Neural cell (in vitro differentiated cells): ENCODE measurements at regions not wholly inside any gene's neighbourhood (a gene's known extent, or its start where the extent isn't known, plus 50 kb on each side); places are given as distances from the start of the nearest gene placed in this dataset.

Experiments
- H2AFZ ChIP-seq: fragments of 200-600, 300-800 bp; sonication (generic), shearing (Covaris generic); 2 replicates; pipeline ENCODE4 v1.6.0; 2014; ENCODE audit warnings: low read depth, mild to moderate bottlenecking, antibody characterized with exemption, low read length, moderate library complexity
- H3F3A ChIP-seq: fragments of 200-600 bp; shearing (Covaris generic); 2 replicates; pipeline ENCODE4 v1.6.1; 2016; ENCODE audit warnings: mild to moderate bottlenecking, moderate library complexity, mixed read lengths, antibody characterized with exemption, low read length; ENCODE audit not compliant: insufficient read depth, poor library complexity, severe bottlenecking
- H3K27ac ChIP-seq: fragments of 200-600, 300-800 bp; sonication (generic), shearing (Covaris generic); 2 replicates; pipeline ENCODE4 v1.5.1; 2014; ENCODE audit warnings: mild to moderate bottlenecking, low read length, moderate library complexity
- H3K27me3 ChIP-seq: fragments of 300-800, 200-600 bp; sonication (generic), shearing (Covaris generic); 2 replicates; pipeline ENCODE4 v1.6.0; 2014; ENCODE audit warnings: mild to moderate bottlenecking, low read depth, low read length, moderate library complexity; ENCODE audit not compliant: insufficient read depth
- H3K36me3 ChIP-seq: fragments of 300-800, 200-600 bp; sonication (generic), shearing (Covaris generic); 2 replicates; pipeline ENCODE4 v1.5.1; 2014; ENCODE audit warnings: mild to moderate bottlenecking, antibody characterized with exemption, low read length, moderate library complexity; ENCODE audit not compliant: insufficient read depth
- H3K4me2 ChIP-seq: fragments of 300-800, 200-600 bp; sonication (generic), shearing (Covaris generic); 2 replicates; pipeline ENCODE4 v1.6.0; 2014; ENCODE audit warnings: mild to moderate bottlenecking, low read length
- H3K4me3 ChIP-seq: fragments of 300-800, 200-600 bp; sonication (generic), shearing (Covaris generic); 2 replicates; pipeline ENCODE4 v1.5.1; 2014; ENCODE audit warnings: mild to moderate bottlenecking, low read length, moderate library complexity
- H3K79me2 ChIP-seq: fragments of 200-600 bp; shearing (Covaris generic); replicated peaks from 2 replicates; pipeline ENCODE4 v1.6.0; 2014; ENCODE audit warnings: mild to moderate bottlenecking, low read length, moderate library complexity; ENCODE audit not compliant: insufficient read depth
- H3K9ac ChIP-seq: fragments of 300-800, 200-600 bp; sonication (generic), shearing (Covaris generic); 2 replicates; pipeline ENCODE4 v1.6.1; 2016; ENCODE audit warnings: mild to moderate bottlenecking, low read length, mixed read lengths
- H3K9me2 ChIP-seq: fragments of 200-600 bp; shearing (Covaris generic); 2 replicates; pipeline ENCODE4 v1.6.1; 2016; ENCODE audit warnings: mild to moderate bottlenecking, low read length, mixed read lengths; ENCODE audit not compliant: insufficient read depth
- H3K9me3 ChIP-seq: fragments of 200-600, 300-800 bp; sonication (generic), shearing (Covaris generic); 2 replicates; pipeline ENCODE4 v1.6.1; 2016; ENCODE audit warnings: mild to moderate bottlenecking, mixed run types, low read length, moderate library complexity, mixed read lengths
- H4K20me1 ChIP-seq: fragments of 200-600 bp; shearing (Covaris generic); 2 replicates; pipeline ENCODE4 v1.6.1; 2016; ENCODE audit warnings: mild to moderate bottlenecking, mixed run types; ENCODE audit not compliant: insufficient read depth
- EP300 ChIP-seq: fragments of 450-650 bp; conservative IDR thresholded peaks from 2 replicates; pipeline ENCODE4 v1.6.1; 2014; ENCODE audit warnings: antibody characterized with exemption, mild to moderate bottlenecking, moderate library complexity; ENCODE audit not compliant: poor library complexity, severe bottlenecking
- EZH2 ChIP-seq: fragments of 200-600, 300-800 bp; shearing (Covaris generic), sonication (generic); IDR thresholded peaks from 2 replicates; pipeline ENCODE4 v1.6.1; 2014; ENCODE audit warnings: antibody characterized with exemption, low read length, borderline replicate concordance, mild to moderate bottlenecking; ENCODE audit not compliant: insufficient read depth, poor library complexity, severe bottlenecking
- MXI1 ChIP-seq: fragments of 450-650 bp; conservative IDR thresholded peaks from 2 replicates; pipeline ENCODE4 v1.6.1; 2014; ENCODE audit warnings: antibody characterized with exemption, mild to moderate bottlenecking; ENCODE audit not compliant: poor library complexity, severe bottlenecking
- POLR2AphosphoS5 ChIP-seq: IDR thresholded peaks from 2 replicates; pipeline ENCODE4 v1.6.1; 2012
- RAD21 ChIP-seq: fragments of 450-650 bp; conservative IDR thresholded peaks from 2 replicates; pipeline ENCODE4 v1.6.1; 2014; ENCODE audit warnings: antibody characterized with exemption, mild to moderate bottlenecking, moderate library complexity
- SMC3 ChIP-seq: fragments of 450-650 bp; conservative IDR thresholded peaks from 2 replicates; pipeline ENCODE4 v1.6.1; 2014; ENCODE audit warnings: antibody characterized with exemption, mild to moderate bottlenecking, moderate library complexity; ENCODE audit not compliant: poor library complexity
- TAF1 ChIP-seq: IDR thresholded peaks from 2 replicates; pipeline ENCODE4 v1.6.1; 2012; ENCODE audit warnings: low read depth
- TF ChIP-seq, protein P1 (sequence below): IDR thresholded peaks from 2 replicates; pipeline ENCODE4 v1.6.1; 2012; ENCODE audit warnings: borderline replicate concordance
- TF ChIP-seq, protein P2 (sequence below): fragments of 450-650 bp; IDR thresholded peaks from 2 replicates; pipeline ENCODE4 v1.5.1; 2014; ENCODE audit warnings: antibody characterized with exemption, mild to moderate bottlenecking, moderate library complexity; ENCODE audit not compliant: poor library complexity, severe bottlenecking

DNA sequence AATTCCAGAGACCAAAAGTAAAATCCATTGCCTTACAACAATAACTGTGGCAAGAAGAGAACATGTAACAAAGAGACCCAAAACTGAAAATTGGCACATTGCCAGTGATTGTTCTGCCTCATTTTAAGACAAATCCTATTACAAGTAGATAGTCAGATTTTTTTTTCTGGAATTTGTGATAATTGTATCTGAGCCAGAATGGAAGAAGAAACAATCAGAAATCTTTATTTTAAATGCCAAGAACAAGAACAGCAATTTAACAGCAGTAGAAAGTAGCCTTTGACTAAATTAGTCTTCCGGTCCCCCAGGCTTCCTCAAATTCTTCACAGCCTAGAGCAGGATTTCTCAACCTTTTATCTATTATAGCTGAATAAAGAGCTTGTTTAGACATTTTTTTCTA, 106.7 kb upstream of the PTPN3 start:
- no peak overlapping the region for H2AFZ ChIP-seq
- no peaks in the 10 kb centered on the region for H4K20me1 ChIP-seq
- no peaks in the 10 kb centered on the region for H3K27me3 ChIP-seq
- H3K9me3 ChIP-seq = no peaks in the 10 kb centered on the region
- H3K79me2 ChIP-seq = no peaks in the 10 kb centered on the region
- no peaks in the 10 kb centered on the region for H3F3A ChIP-seq
- TF ChIP-seq POLR2AphosphoS5 = no peak
- no peak for TF ChIP-seq EZH2
- no peak for TF ChIP-seq RAD21
- TF ChIP-seq, protein P1, sequence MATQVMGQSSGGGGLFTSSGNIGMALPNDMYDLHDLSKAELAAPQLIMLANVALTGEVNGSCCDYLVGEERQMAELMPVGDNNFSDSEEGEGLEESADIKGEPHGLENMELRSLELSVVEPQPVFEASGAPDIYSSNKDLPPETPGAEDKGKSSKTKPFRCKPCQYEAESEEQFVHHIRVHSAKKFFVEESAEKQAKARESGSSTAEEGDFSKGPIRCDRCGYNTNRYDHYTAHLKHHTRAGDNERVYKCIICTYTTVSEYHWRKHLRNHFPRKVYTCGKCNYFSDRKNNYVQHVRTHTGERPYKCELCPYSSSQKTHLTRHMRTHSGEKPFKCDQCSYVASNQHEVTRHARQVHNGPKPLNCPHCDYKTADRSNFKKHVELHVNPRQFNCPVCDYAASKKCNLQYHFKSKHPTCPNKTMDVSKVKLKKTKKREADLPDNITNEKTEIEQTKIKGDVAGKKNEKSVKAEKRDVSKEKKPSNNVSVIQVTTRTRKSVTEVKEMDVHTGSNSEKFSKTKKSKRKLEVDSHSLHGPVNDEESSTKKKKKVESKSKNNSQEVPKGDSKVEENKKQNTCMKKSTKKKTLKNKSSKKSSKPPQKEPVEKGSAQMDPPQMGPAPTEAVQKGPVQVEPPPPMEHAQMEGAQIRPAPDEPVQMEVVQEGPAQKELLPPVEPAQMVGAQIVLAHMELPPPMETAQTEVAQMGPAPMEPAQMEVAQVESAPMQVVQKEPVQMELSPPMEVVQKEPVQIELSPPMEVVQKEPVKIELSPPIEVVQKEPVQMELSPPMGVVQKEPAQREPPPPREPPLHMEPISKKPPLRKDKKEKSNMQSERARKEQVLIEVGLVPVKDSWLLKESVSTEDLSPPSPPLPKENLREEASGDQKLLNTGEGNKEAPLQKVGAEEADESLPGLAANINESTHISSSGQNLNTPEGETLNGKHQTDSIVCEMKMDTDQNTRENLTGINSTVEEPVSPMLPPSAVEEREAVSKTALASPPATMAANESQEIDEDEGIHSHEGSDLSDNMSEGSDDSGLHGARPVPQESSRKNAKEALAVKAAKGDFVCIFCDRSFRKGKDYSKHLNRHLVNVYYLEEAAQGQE = no peak
- TF ChIP-seq, protein P2, sequence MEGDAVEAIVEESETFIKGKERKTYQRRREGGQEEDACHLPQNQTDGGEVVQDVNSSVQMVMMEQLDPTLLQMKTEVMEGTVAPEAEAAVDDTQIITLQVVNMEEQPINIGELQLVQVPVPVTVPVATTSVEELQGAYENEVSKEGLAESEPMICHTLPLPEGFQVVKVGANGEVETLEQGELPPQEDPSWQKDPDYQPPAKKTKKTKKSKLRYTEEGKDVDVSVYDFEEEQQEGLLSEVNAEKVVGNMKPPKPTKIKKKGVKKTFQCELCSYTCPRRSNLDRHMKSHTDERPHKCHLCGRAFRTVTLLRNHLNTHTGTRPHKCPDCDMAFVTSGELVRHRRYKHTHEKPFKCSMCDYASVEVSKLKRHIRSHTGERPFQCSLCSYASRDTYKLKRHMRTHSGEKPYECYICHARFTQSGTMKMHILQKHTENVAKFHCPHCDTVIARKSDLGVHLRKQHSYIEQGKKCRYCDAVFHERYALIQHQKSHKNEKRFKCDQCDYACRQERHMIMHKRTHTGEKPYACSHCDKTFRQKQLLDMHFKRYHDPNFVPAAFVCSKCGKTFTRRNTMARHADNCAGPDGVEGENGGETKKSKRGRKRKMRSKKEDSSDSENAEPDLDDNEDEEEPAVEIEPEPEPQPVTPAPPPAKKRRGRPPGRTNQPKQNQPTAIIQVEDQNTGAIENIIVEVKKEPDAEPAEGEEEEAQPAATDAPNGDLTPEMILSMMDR = no peak
- no peak for TF ChIP-seq MXI1
- TF ChIP-seq TAF1 = no peak
- TF ChIP-seq SMC3 = no peak
- TF ChIP-seq EP300 = no peak
- no peaks in the 10 kb centered on the region for H3K36me3 ChIP-seq
- no peak overlapping the region for H3K4me3 ChIP-seq
- H3K9ac ChIP-seq = no peak overlapping the region
- H3K9me2 ChIP-seq = no peaks in the 10 kb centered on the region
- H3K27ac ChIP-seq = no peak overlapping the region
- no peak overlapping the region for H3K4me2 ChIP-seq

DNA sequence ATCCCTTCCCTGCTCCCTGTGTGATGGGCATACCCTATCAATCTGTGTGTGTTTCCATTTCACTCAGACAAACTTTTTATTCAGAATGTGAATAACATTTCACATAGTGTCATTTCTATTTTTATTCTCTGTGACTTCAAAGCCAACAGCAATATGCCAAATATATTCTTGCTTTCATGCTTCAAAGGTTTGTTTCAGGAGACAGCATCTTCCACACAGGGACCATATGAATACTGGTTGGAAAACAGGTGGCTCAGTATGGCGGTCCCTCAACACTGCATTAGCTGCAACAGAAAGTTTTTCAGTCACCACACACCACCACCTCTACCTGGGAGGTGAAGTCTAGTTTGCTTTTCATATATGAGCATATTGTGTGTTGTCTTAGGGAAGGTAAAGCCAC, 111.0 kb upstream of the PTPN3 start:
- Histone ChIP-seq H3K9ac (no peak overlapping the region), H3K9me2 (no peaks in the 10 kb centered on the region), H3K36me3 (no peaks in the 10 kb centered on the region), H3K9me3 (no peaks in the 10 kb centered on the region), H3K27ac (no peak overlapping the region), H3K27me3 (no peaks in the 10 kb centered on the region), H3K79me2 (no peaks in the 10 kb centered on the region), H3F3A (no peaks in the 10 kb centered on the region), H3K4me3 (no peak overlapping the region), H2AFZ (no peak overlapping the region), H3K4me2 (no peak overlapping the region), H4K20me1 (no peaks in the 10 kb centered on the region)
- TF ChIP-seq EP300 (no peak), EZH2 (no peak), TAF1 (no peak), POLR2AphosphoS5 (no peak), SMC3 (no peak), RAD21 (no peak), MXI1 (no peak)
- TF ChIP-seq, protein P1 = no peak
- TF ChIP-seq, protein P2 = no peak
